GM06990 (cell line): ENCODE measurements at regions not wholly inside any gene's neighbourhood (a gene's known extent, or its start where the extent isn't known, plus 50 kb on each side); places are given as distances from the start of the nearest gene placed in this dataset.

Experiments used
- DNase-seq: peaks from one replicate; pipeline ENCODE4 v3.0.0-alpha.2; 2011; ENCODE audit not compliant: insufficient read length; ENCODE audit errors: extremely low read depth
- H3K27me3 ChIP-seq: replicated peaks from 2 replicates; pipeline ENCODE4 v1.6.0; 2011; ENCODE audit warnings: low read length; ENCODE audit not compliant: control insufficient read depth, insufficient read depth
- H3K36me3 ChIP-seq: 2 replicates; pipeline ENCODE4 v1.5.1; 2011; ENCODE audit warnings: low read length; ENCODE audit not compliant: control insufficient read depth, insufficient read depth
- H3K4me3 ChIP-seq: replicated peaks from 2 replicates; pipeline ENCODE4 v1.5.1; 2011; ENCODE audit warnings: low read depth, mild to moderate bottlenecking, control low read depth, low read length
- CTCF ChIP-seq: IDR thresholded peaks from 2 replicates; pipeline ENCODE4 v1.5.1; 2011; ENCODE audit warnings: low read length, control low read depth, mild to moderate bottlenecking, inconsistent platforms; ENCODE audit not compliant: insufficient read depth, poor library complexity, severe bottlenecking

GRCh38 chr16:64167936-64168335, 953.9 kb downstream of the CDH11 start:
- no peaks in the 10 kb centered on the region for H3K27me3 ChIP-seq
- H3K36me3 ChIP-seq = no peaks in the 10 kb centered on the region
- no peak for DNase-seq
- no peak for TF ChIP-seq CTCF
- H3K4me3 ChIP-seq = no peak overlapping the region

- no peak for DNase-seq
- TF ChIP-seq CTCF = no peak
- Histone ChIP-seq H3K4me3 (no peak overlapping the region), H3K27me3 (no peaks in the 10 kb centered on the region), H3K36me3 (no peaks in the 10 kb centered on the region)
Observed at GRCh38 chr16:64165368-64165767, 956.5 kb downstream of the CDH11 start.

DNA sequence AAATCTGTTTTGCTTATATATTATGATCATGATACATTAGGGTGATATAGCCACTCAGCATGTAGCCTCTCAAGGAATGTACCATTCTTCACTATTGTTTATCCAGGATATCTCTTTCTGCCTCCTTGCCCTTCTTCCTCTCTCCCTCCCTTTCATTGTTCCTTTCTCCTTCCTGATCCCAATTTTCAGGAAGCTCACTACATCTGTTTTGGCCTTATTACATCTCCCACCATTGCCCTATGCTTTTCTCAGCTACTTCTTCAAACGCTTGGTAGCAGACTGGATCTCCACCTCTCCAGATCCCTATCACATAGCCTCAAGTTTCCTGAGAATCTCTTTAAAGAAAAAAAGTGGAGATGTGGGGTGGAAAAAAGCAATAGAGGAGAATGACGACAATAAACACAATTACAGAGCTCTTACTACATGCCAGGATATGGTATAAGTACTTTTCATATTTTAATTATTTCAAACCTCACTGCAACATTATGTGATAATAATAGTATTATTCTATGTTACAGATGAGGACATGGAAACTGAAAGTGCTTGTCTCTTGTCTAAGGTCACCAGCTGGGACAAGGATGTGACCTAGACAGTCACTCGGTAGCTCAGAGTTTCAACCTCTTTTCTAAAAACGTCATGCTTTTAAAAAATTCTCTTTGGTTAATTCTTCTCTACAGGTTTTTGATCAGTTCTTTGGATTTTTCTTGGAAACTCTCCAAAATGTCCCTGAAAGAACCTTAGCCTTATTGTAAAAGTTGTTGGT, 959.1 kb downstream of the CDH11 start:
- Histone ChIP-seq H3K27me3 (no peaks in the 10 kb centered on the region), H3K36me3 (no peaks in the 10 kb centered on the region), H3K4me3 (no peak overlapping the region)
- TF ChIP-seq CTCF = no peak
- no peak for DNase-seq

- H3K27me3 ChIP-seq = no peaks in the 10 kb centered on the region
- no peak for DNase-seq
- TF ChIP-seq CTCF = no peak
Observed at GRCh38 chr16:64159976-64160375, 961.9 kb downstream of the CDH11 start.

DNA sequence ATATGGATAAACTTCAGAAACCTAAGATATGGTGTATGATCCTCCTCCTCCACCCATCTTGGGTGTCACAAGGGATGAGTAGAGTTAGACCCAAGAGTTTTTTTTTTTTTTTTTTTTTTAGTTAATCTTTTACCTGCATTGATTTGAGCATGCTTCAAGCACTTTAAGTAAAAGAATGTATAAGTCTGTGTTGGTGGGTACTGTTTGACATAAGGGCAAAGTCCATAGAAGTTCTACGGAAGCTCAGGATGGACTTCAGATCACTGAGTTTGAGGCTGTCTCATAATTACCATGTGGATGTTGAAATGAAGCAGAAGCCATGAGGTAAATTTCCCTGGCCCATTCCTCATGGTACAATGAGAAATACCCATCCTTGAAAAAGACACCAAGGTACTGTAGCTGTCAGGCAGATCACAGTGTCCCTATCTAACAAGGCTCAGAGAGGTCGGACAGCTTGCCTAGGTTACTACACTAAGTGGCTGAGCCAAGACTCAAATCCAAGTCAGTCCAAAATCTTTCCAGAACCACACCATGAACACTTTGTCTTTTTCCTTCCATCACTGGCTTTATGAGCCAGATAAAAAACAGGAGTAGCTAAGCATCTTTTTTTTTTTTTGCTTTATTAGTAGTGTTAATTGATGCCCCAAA, 962.8 kb downstream of the CDH11 start:
- DNase-seq = no peak
- Histone ChIP-seq H3K36me3 (no peaks in the 10 kb centered on the region), H3K27me3 (no peaks in the 10 kb centered on the region), H3K4me3 (no peak overlapping the region)
- no peak for TF ChIP-seq CTCF

More at GRCh38 chr16:64159976-64160375, 961.9 kb downstream of the CDH11 start:
- no peaks in the 10 kb centered on the region for H3K36me3 ChIP-seq
- no peak overlapping the region for H3K4me3 ChIP-seq
